GM18507 (cell line): ENCODE measurements at regions not wholly inside any gene's neighbourhood (a gene's known extent, or its start where the extent isn't known, plus 50 kb on each side); places are given as distances from the start of the nearest gene placed in this dataset.
"Not testable (repeated sequence)": the region's sequence is repeated elsewhere in the genome, so short reads cannot be mapped to it uniquely, and the experiment has no call there.

Experiments
- DNase-seq: peaks from one replicate; pipeline ENCODE4 v3.0.0; 2011; ENCODE audit warnings: low read depth; ENCODE audit not compliant: insufficient read length; ENCODE audit errors: extremely low spot score
- FAIRE-seq: peaks from 2 replicates; lab custom pipeline; 2011; peaks lifted over from hg19 to GRCh38; lab: Jason Lieb, UNC

DNA sequence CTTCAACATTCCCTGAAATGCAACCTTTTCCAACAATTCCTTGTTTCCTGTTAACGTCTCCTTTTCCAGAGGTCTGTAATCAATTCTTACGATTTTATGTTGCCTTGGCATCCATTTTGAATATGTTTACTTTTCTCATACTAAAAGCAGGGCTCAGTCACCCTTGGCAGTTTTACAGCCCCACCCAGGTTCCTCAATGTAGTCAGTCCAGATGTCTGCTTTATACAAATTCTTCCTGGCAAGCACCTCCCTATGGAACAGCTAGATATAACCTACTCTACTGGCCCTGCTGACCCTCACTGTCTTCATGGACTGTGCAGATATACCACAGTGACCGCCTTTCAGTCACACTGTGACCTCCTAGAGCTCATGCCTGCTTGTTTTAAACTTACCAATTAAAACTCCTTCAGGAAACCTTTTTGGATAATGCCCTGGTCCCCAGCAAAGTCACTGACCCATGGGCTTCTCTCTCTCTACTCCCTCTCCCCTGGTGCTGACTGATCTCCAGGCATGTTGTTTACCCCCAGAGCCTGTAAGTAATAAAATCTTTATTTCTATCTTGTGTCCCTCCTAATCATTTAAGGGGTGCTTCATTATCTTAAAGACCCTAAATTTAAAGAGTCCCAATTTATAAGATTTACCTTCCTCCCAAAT is 147.1 kb upstream of the STEAP1 start:
- no peak for DNase-seq
- no peak for FAIRE-seq

- FAIRE-seq (no peak), DNase-seq (no peak)
Measured at GRCh38 chr7:90007831-90008230, 146.4 kb upstream of the STEAP1 start.

DNA sequence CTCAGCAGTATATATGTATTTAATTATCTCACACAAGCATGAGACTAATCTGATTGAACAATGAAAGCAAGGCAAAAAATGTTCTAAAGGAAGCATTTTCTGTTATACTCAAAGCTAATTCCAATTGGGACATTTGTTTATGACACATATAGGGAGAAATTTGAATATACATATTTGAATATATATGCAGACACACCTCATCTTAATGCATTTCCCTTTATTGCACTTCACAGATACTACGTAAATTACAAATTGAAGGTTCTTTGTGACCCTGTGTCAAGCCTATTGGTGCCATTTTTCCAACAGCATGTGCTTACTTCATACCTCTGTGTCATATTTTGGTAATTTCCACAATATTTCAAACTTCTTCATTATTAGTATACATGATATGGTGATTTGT is 132.1 kb upstream of the STEAP1 start:
- DNase-seq, result no peak
- FAIRE-seq, result no peak

DNA sequence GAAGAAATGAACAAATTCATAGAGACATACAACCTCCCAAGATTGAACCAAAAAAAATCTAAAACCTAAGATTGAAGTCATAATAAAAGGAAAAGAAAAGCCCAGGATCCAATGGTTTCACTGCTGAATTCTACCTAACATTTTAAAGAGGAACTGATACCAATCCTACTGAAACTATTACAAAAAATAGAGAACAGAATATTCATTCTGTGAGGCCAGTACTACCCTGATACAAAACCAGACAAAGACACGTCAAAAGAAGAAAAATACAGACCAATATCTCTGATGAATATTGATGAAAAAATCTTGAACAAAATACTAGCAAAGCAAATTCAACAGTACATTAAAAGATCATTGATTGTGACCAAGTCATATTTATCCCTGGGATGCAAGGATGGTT is 128.5 kb upstream of the STEAP1 start:
- FAIRE-seq, result no peak
- no peak for DNase-seq

- FAIRE-seq (no peak), DNase-seq (no peak)
Measured at GRCh38 chr7:90033850-90034249, 120.4 kb upstream of the STEAP1 start.

- no peak for FAIRE-seq
- DNase-seq, result no peak
Measured at GRCh38 chr7:90053094-90053493, 101.2 kb upstream of the STEAP1 start.

DNA sequence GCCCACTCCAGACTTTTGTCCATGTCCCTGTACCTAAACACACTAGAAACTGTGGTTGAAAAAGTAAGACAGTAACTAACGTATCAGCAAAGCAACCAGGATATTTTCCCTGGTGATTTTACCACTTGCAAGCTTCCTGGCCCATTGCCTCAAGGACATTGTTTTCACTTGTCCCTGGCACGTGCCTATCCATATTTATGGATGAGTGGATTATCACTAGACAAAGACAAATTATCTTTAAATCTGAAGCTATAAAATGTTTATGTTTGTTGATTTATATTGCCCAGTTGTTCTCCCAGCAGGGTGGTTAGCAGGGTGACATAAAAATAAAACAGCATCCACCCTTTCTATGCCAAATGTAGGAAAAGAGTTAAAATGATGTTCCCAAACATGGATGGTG is 93.2 kb upstream of the STEAP1 start:
- FAIRE-seq (no peak), DNase-seq (no peak)

DNA sequence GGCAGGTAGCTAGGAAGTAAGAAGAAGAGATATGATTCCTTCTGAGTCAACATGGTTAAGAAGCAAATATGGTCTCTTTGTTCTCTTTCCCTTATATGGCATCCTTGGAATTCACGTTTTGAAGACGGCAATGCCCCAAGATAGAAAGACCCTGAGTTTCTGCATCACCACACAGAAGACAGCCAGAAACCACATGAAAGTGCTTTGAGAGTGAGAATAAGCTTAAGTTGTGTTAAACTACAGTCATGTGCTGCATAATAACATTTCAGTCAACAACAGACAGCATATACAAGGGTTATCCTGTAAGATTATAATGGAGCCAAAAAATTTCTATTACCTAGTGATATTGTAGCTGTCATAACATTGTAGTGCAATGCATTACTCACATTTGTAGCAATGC is 89.9 kb upstream of the STEAP1 start:
- DNase-seq (no peak), FAIRE-seq (no peak)

DNA sequence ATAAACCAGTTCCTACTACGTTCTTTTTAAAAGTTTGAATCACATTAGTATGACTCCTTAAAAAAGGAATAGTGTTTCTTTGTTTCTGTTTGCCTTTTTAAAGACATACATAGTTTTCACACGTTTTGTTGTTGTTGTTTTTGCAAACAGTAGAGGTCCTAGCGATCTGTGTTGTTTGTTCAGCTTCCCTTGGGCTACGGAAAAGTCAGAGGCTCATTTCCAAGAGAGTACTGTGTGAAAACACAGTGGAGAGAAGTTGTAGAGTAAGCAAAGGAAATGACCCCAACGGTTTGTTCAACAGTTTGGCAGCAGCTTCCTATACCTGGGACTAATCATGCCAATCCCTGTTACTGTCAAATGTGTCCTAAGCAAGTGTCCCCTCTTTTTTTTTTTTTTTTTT is 87.1 kb upstream of the STEAP1 start:
- DNase-seq, result no peak
- FAIRE-seq, result no peak

DNA sequence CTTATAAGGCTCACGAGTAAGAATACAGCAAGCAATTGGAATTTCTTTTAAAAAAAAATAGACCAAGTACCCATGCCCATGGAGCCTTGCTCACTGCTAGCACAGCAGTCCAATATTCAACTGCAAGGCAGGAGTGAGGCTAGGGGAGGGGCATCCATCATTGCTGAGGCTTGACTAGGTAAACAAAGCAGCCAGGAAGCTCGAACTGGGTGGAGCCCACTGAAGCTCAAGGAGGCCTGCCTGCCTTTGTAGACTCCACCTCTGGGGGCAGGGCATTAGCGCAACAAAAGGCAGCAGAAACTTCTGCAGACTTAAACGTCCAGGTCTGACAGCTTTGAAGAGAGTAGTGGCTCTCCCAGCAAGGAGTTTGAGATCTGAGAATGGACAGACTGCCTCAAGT is 84.0 kb upstream of the STEAP1 start:
- not testable (repeated sequence) for FAIRE-seq, DNase-seq

- FAIRE-seq, result no peak
- no peak for DNase-seq
Measured at GRCh38 chr7:90078921-90079320, 75.3 kb upstream of the STEAP1 start.

DNA sequence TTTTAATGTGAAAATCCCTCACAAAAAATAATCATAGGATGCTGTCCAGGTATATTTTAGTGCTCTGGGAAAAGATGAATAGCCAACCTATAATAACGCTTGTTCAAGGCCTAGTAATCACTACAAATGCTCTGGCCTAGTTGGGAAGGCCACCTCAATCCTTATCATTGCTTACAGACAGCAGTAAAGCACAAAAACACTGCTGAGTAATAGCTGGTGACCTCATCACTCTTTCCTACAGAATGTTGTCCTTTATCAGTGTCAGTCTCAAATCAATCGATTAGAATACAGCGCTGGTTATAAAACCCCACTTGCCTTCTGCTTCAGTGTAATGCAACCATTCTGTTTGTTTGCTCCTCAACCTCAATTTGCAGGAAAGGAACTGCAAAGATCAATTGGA is 72.6 kb upstream of the STEAP1 start:
- DNase-seq (no peak), FAIRE-seq (no peak)

- FAIRE-seq, result no peak
- DNase-seq, result no peak
Measured at GRCh38 chr7:90092506-90092905, 61.8 kb upstream of the STEAP1 start.

DNA sequence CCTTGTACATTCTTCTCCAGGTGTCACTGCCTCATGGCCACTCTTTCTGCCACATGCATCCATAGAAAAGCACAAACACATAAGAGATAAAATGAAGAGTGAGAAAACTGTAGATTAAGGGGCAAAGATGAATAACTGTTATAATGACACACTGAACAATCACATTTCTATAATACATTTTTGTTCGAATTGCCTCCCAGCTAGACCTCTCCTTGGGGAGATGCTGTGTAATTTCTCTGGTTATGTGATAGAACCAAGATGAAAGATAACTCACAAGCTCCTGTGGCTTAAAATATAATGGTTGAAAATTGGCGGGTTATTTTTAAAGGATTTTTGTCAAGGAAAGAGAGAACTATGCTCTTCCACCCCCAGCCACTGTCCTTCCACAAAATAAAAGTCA is 60.2 kb upstream of the STEAP1 start:
- DNase-seq (no peak), FAIRE-seq (no peak)
